Osteoblast (primary cell): ENCODE measurements at regions not wholly inside any gene's neighbourhood (a gene's known extent, or its start where the extent isn't known, plus 50 kb on each side); places are given as distances from the start of the nearest gene placed in this dataset.

Experiments used
- DNase-seq: peaks from one replicate; pipeline ENCODE4 v3.0.0; 2011; ENCODE audit warnings: low spot score, mixed read lengths; ENCODE audit not compliant: insufficient read length; ENCODE audit errors: missing footprints
- H2AFZ ChIP-seq: 2 replicates; pipeline ENCODE4 v1.6.0; 2011; ENCODE audit warnings: mild to moderate bottlenecking, low read length
- H3K27ac ChIP-seq: 2 replicates; pipeline ENCODE4 v1.5.1; 2011; ENCODE audit warnings: mild to moderate bottlenecking, low read depth, low read length, moderate library complexity
- H3K27me3 ChIP-seq: 2 replicates; pipeline ENCODE4 v1.6.0; 2012; ENCODE audit warnings: mild to moderate bottlenecking, control low read depth, inconsistent platforms, low read length, moderate library complexity; ENCODE audit not compliant: insufficient read depth
- H3K36me3 ChIP-seq: 2 replicates; pipeline ENCODE4 v1.5.1; 2011; ENCODE audit warnings: mild to moderate bottlenecking, low read length, control low read depth, moderate library complexity; ENCODE audit not compliant: insufficient read depth
- H3K4me1 ChIP-seq: 2 replicates; pipeline ENCODE4 v1.5.1; 2011; ENCODE audit warnings: mild to moderate bottlenecking, low read length, control low read depth, moderate library complexity; ENCODE audit not compliant: insufficient read depth
- H3K4me2 ChIP-seq: 2 replicates; pipeline ENCODE4 v1.6.0; 2011; ENCODE audit warnings: mild to moderate bottlenecking, low read length; ENCODE audit not compliant: insufficient read depth
- H3K4me3 ChIP-seq: fragments of 200-600 bp; sonication (generic); 3 replicates; pipeline ENCODE4 v1.5.1; 2012; ENCODE audit warnings: mild to moderate bottlenecking, low read length, inconsistent platforms; ENCODE audit not compliant: insufficient read depth
- H3K79me2 ChIP-seq: 2 replicates; pipeline ENCODE4 v1.6.0; 2012; ENCODE audit warnings: mild to moderate bottlenecking, low read length, control low read depth, inconsistent platforms; ENCODE audit not compliant: insufficient read depth
- H3K9me3 ChIP-seq: 2 replicates; pipeline ENCODE4 v1.5.1; 2011; ENCODE audit warnings: low read depth, low read length, control low read depth
- H4K20me1 ChIP-seq: 2 replicates; pipeline ENCODE4 v1.6.0; 2012; ENCODE audit warnings: mild to moderate bottlenecking, low read length, control low read depth; ENCODE audit not compliant: insufficient read depth
- TF ChIP-seq, protein P1 (sequence below): IDR thresholded peaks from 2 replicates; pipeline ENCODE4 v1.5.1; 2011; ENCODE audit warnings: mild to moderate bottlenecking, low read depth, low read length, moderate library complexity; ENCODE audit errors: extremely low read depth

DNA sequence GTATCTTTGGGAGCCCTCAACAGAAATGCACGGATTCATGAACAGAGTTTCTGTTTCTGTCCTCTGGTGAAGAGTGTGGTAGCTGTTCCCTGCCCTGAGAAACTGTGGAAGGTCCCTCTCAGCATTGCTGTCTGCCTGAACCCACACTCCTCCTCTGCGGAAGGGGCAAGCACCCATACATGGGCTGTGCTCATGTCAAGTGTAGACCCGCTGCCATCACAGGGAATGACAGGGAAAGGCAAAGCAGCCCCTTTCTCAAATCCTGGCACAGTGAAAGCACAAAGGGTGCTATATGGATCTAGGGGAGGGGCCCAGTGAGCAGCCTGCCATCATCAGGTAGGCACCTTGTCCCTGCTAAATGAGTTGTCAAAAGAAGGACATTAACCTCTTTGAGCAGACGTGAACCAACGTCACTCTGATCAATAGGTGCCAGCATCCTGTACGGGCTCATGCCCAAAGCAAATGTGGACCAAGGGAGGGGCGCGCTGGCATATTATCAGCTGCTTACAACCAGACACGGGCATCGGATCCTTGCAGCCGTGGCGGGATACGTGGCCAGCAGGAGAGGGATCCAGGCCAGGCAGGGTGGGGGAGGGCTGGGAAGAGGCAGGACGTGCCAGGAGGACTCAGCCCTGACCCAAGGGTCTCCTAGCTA is 231.2 kb upstream of the PMEPA1 start:
- TF ChIP-seq, protein P1, sequence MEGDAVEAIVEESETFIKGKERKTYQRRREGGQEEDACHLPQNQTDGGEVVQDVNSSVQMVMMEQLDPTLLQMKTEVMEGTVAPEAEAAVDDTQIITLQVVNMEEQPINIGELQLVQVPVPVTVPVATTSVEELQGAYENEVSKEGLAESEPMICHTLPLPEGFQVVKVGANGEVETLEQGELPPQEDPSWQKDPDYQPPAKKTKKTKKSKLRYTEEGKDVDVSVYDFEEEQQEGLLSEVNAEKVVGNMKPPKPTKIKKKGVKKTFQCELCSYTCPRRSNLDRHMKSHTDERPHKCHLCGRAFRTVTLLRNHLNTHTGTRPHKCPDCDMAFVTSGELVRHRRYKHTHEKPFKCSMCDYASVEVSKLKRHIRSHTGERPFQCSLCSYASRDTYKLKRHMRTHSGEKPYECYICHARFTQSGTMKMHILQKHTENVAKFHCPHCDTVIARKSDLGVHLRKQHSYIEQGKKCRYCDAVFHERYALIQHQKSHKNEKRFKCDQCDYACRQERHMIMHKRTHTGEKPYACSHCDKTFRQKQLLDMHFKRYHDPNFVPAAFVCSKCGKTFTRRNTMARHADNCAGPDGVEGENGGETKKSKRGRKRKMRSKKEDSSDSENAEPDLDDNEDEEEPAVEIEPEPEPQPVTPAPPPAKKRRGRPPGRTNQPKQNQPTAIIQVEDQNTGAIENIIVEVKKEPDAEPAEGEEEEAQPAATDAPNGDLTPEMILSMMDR, result no peak
- Histone ChIP-seq H3K27ac (no peak overlapping the region), H3K36me3 (no peaks in the 10 kb centered on the region), H3K4me3 (no peak overlapping the region), H3K4me1 (peaks cover 10% of the 10 kb centered on the region), H2AFZ (no peak overlapping the region), H3K4me2 (no peak overlapping the region), H3K79me2 (no peaks in the 10 kb centered on the region), H4K20me1 (no peaks in the 10 kb centered on the region), H3K9me3 (no peaks in the 10 kb centered on the region), H3K27me3 (no peaks in the 10 kb centered on the region)
- DNase-seq, result no peak

DNA sequence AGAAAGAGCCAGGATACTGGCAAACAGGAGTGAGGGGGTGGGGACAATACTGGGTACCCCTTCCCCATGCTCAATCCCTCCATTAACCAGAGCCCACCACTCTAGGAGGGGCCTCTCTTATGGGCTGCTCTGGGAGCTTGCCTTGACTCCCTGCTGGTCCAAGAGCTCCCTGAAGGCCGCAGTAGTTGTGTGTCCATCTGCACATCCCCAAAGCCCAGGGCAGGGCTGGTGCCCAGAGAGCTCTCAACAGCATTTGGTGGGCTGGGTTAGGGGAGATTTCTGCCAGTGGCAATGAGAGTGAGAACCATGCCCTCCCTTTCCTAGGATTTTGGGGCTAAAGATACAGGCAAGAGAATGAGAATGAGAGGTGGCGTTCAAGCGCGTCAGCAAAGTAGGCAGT is 230.6 kb upstream of the PMEPA1 start:
- no peak overlapping the region for H2AFZ ChIP-seq
- H3K79me2 ChIP-seq, result no peaks in the 10 kb centered on the region
- no peak for DNase-seq
- no peak overlapping the region for H3K4me2 ChIP-seq
- H3K4me3 ChIP-seq, result no peak overlapping the region
- no peaks in the 10 kb centered on the region for H3K36me3 ChIP-seq
- H4K20me1 ChIP-seq, result no peaks in the 10 kb centered on the region
- no peak overlapping the region for H3K27ac ChIP-seq
- peaks cover 10% of the 10 kb centered on the region for H3K4me1 ChIP-seq
- H3K27me3 ChIP-seq, result no peaks in the 10 kb centered on the region
- TF ChIP-seq, protein P1, result no peak
- no peaks in the 10 kb centered on the region for H3K9me3 ChIP-seq

DNA sequence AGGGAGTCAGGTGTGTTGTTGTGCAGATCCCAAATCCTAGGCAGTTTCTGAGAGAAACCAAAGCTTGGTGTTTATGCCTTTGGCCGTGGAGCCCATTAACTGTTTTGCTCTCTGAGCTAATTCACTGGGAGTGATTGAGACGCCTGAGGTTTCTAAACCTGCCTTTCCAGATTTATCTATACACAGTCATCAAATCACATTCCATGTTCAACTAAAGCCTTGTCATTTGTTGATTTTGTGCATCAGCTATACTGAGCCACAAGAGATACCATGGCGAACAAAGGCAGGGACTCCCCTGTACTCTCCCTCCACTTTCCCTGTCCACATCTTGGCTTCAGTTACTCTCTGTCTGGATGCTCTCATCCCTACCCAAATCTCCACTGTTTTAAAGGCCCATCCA is 229.7 kb upstream of the PMEPA1 start:
- no peaks in the 10 kb centered on the region for H3K79me2 ChIP-seq

More for the DNA sequence above, 229.7 kb upstream of the PMEPA1 start:
- no peak overlapping the region for H3K27ac ChIP-seq
- no peak for DNase-seq
- TF ChIP-seq, protein P1, result no peak
- no peak overlapping the region for H3K4me3 ChIP-seq
- peaks cover 10% of the 10 kb centered on the region for H3K4me1 ChIP-seq
- no peaks in the 10 kb centered on the region for H3K9me3 ChIP-seq
- no peaks in the 10 kb centered on the region for H3K27me3 ChIP-seq
- no peaks in the 10 kb centered on the region for H4K20me1 ChIP-seq
- no peak overlapping the region for H3K4me2 ChIP-seq
- no peaks in the 10 kb centered on the region for H3K36me3 ChIP-seq
- H2AFZ ChIP-seq, result no peak overlapping the region
